Natural killer cell (primary cell): ENCODE measurements at regions not wholly inside any gene's neighbourhood (a gene's known extent, or its start where the extent isn't known, plus 50 kb on each side); places are given as distances from the start of the nearest gene placed in this dataset.
A peak's percentile ranks its signal among the peaks of the same experiment; 100 is the strongest.

ENCODE experiments used
- ATAC-seq, 3 donors: fragments of 150-1000 bp in 2 of 3; fragments of 200-7000 bp in 1 of 3; cut with Tn5 transposase; 1 replicate in 1 of 3; 2 replicates in 2 of 3; pipeline ENCODE4 v1.10.0; 2021; ENCODE audit warnings: mild to moderate bottlenecking in 2 of 3, moderate library complexity in 2 of 3
- DNase-seq, 2 donors: peaks; one replicate each; pipeline versions ENCODE4 v3.0.0 to v3.0.0-alpha.2; 2013 to 2021; ENCODE audit warnings: mixed read lengths in 1 of 2
- H3K27ac ChIP-seq: one replicate; pipeline ENCODE4 v1.5.1; 2013; ENCODE audit warnings: mild to moderate bottlenecking, low read length
- H3K27me3 ChIP-seq: one replicate; pipeline ENCODE4 v1.6.1; 2013; ENCODE audit warnings: low read length; ENCODE audit not compliant: control insufficient read depth, insufficient read depth
- H3K36me3 ChIP-seq: one replicate; pipeline ENCODE4 v1.6.1; 2013; ENCODE audit warnings: low read length; ENCODE audit not compliant: control insufficient read depth, insufficient read depth
- H3K4me1 ChIP-seq: one replicate; pipeline ENCODE4 v1.6.1; 2013; ENCODE audit warnings: low read length; ENCODE audit not compliant: control insufficient read depth, insufficient read depth
- H3K4me3 ChIP-seq: one replicate; pipeline ENCODE4 v1.5.1; 2013; ENCODE audit warnings: low read length
- H3K9me3 ChIP-seq: one replicate; pipeline ENCODE4 v1.6.1; 2013; ENCODE audit warnings: low read length; ENCODE audit not compliant: control insufficient read depth, insufficient read depth
- H3K27ac Mint-ChIP-seq, 2 donors: one replicate each; pipeline ENCODE4 v1.8.0; 2022; ENCODE audit warnings: mild to moderate bottlenecking in 2 of 2, mixed read lengths in 2 of 2, moderate library complexity in 1 of 2
- H3K27me3 Mint-ChIP-seq, 2 donors: one replicate each; pipeline ENCODE4 v1.8.0; 2022; ENCODE audit warnings: low read depth in 2 of 2, mixed read lengths in 2 of 2
- H3K36me3 Mint-ChIP-seq: one replicate; pipeline ENCODE4 v1.8.0; 2022; ENCODE audit warnings: mixed read lengths
- H3K4me1 Mint-ChIP-seq, 2 donors: one replicate each; pipeline ENCODE4 v1.8.0; 2022; ENCODE audit warnings: mixed read lengths in 2 of 2
- H3K4me3 Mint-ChIP-seq: one replicate; pipeline ENCODE4 v1.8.0; 2022; ENCODE audit warnings: mild to moderate bottlenecking, moderate library complexity, mixed read lengths
- H3K9me3 Mint-ChIP-seq, 2 donors: one replicate each; pipeline ENCODE4 v1.8.0; 2022; ENCODE audit warnings: mixed read lengths in 2 of 2
- WGBS: methylation state at CpG from one replicate; pipeline ENCODE4 v1.1.7; 2013; ENCODE audit warnings: missing lambda C conversion rate; ENCODE audit not compliant: insufficient coverage; 5-methylcytosine and 5-hydroxymethylcytosine counted together
- intact Hi-C: fragments of 100-400 bp; cut with micrococcal nuclease; formaldehyde crosslinking; loops from one replicate; pipeline ENCODE4 v1.14.2; 2022
- TF ChIP-seq, protein P1 (sequence below): fragments of 200-600 bp; IDR thresholded peaks from one replicate; pipeline ENCODE4 v1.8.0; 2022; ENCODE audit warnings: antibody characterized with exemption

DNA sequence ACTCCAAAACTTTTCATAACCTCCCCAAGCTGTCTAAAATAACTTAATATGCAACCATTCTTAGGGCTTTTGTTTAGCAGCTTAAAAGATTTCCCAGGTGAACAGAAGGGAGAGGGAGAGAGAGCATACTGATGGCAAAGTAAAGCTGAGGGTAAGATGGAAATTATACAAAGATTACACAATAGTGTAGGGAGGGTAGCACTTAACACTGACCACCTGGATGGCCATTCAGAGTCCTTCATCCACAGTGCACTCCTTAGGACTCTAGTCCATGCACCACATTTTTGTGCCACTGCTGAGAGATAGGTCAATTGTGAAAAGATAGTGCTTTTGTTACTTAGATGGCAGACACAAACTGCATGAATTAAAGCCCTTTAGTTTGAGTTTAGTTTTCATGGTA is 574.6 kb downstream of the LMO4 start:
- Mint-ChIP-seq H3K4me1 (peaks cover 13 to 15% of the 10 kb centered on the region in 2 donors), H3K27me3 (peaks cover 0 to 2% of the 10 kb centered on the region in 2 donors), H3K4me3 (no peak overlapping the region), H3K9me3 (no peaks in the 10 kb centered on the region), H3K36me3 (no peaks in the 10 kb centered on the region), H3K27ac (peak overlapping the region in 1 of 2 donors; percentile 41)
- no peaks in the 10 kb centered on the region for H3K36me3 ChIP-seq
- H3K27me3 ChIP-seq: no peaks in the 10 kb centered on the region
- DNase-seq (no peak), ATAC-seq (no peak)
- no peaks in the 10 kb centered on the region for H3K9me3 ChIP-seq
- no peak overlapping the region for H3K4me3 ChIP-seq
- peak overlapping the region; percentile 8 for H3K27ac ChIP-seq
- intact Hi-C loops: no loop called here
- H3K4me1 ChIP-seq: no peaks in the 10 kb centered on the region
- TF ChIP-seq, protein P1, sequence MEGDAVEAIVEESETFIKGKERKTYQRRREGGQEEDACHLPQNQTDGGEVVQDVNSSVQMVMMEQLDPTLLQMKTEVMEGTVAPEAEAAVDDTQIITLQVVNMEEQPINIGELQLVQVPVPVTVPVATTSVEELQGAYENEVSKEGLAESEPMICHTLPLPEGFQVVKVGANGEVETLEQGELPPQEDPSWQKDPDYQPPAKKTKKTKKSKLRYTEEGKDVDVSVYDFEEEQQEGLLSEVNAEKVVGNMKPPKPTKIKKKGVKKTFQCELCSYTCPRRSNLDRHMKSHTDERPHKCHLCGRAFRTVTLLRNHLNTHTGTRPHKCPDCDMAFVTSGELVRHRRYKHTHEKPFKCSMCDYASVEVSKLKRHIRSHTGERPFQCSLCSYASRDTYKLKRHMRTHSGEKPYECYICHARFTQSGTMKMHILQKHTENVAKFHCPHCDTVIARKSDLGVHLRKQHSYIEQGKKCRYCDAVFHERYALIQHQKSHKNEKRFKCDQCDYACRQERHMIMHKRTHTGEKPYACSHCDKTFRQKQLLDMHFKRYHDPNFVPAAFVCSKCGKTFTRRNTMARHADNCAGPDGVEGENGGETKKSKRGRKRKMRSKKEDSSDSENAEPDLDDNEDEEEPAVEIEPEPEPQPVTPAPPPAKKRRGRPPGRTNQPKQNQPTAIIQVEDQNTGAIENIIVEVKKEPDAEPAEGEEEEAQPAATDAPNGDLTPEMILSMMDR: no peak

DNA sequence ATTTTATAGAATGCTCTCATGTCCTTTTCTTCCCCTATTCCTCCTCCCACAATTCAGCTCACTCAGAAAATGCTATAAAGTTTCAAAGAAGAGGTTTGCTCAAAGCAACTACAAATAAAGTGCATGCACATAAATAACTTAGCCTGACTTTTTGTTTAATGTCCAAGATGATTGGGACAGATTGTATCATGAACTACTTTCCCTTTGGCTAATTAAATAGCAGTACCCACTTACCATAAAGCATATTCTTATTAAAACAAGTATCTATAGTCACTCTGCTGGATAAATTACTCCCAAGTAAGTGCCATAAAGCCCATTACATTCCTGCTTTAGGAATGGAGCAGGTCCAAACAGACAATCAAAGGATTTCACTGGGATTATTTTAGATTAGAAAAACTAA is 576.0 kb downstream of the LMO4 start:
- Histone ChIP-seq H3K27ac (no peak overlapping the region), H3K27me3 (no peaks in the 10 kb centered on the region), H3K36me3 (no peaks in the 10 kb centered on the region), H3K4me3 (no peak overlapping the region), H3K9me3 (no peaks in the 10 kb centered on the region), H3K4me1 (no peaks in the 10 kb centered on the region)
- peaks cover 13 to 15% of the 10 kb centered on the region in 2 donors for H3K4me1 Mint-ChIP-seq
- TF ChIP-seq, protein P1: no peak
- peaks cover 0 to 2% of the 10 kb centered on the region in 2 donors for H3K27me3 Mint-ChIP-seq
- no peak for ATAC-seq
- intact Hi-C loops: no loop called here
- no peak for DNase-seq
- no peaks in the 10 kb centered on the region for H3K36me3 Mint-ChIP-seq
- no peak overlapping the region for H3K4me3 Mint-ChIP-seq
- no peak overlapping the region for H3K27ac Mint-ChIP-seq
- no peaks in the 10 kb centered on the region for H3K9me3 Mint-ChIP-seq

GRCh38 chr1:87905651-87906050 is 577.0 kb downstream of the LMO4 start:
- H3K27me3 Mint-ChIP-seq: no peaks in the 10 kb centered on the region
- no peaks in the 10 kb centered on the region for H3K36me3 Mint-ChIP-seq
- no peak overlapping the region for H3K4me3 Mint-ChIP-seq
- H3K4me1 Mint-ChIP-seq: peaks cover 13 to 15% of the 10 kb centered on the region in 2 donors
- no peak overlapping the region for H3K4me3 ChIP-seq
- intact Hi-C loops: no loop called here
- H3K4me1 ChIP-seq: no peaks in the 10 kb centered on the region
- no peak for DNase-seq
- H3K9me3 Mint-ChIP-seq: no peaks in the 10 kb centered on the region
- H3K27me3 ChIP-seq: no peaks in the 10 kb centered on the region
- no peak overlapping the region for H3K27ac ChIP-seq
- 79% methylated on average over 4 of the region's 4 CpGs for WGBS
- ATAC-seq: no peak
- H3K36me3 ChIP-seq: no peaks in the 10 kb centered on the region
- H3K27ac Mint-ChIP-seq: no peak overlapping the region
- TF ChIP-seq, protein P1: no peak
- no peaks in the 10 kb centered on the region for H3K9me3 ChIP-seq

DNA sequence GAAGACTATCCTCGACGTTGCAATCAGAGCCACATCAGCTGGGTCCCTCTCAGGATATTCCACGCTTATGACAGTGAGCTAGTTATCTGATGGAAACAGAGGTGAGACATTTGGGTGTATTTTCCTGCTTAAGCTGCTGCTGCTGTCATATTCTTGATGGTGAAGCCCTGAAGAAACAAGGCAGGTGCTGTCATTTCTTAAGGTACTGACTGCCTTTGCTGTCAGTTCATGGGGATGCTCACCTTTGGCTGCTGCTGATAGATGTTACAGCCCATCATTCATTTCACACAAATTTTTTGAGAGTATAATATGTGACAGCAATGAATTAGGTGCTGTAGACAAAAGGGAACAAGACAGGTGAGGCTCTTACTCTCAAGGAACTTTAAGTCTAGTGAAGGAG is 577.4 kb downstream of the LMO4 start:
- Histone ChIP-seq H3K36me3 (no peaks in the 10 kb centered on the region), H3K27ac (no peak overlapping the region), H3K4me1 (no peaks in the 10 kb centered on the region), H3K9me3 (no peaks in the 10 kb centered on the region), H3K27me3 (no peaks in the 10 kb centered on the region), H3K4me3 (no peak overlapping the region)
- intact Hi-C loops: no loop called here
- Mint-ChIP-seq H3K36me3 (no peaks in the 10 kb centered on the region), H3K4me3 (no peak overlapping the region), H3K4me1 (peaks cover 13 to 15% of the 10 kb centered on the region in 2 donors), H3K9me3 (no peaks in the 10 kb centered on the region), H3K27ac (no peak overlapping the region), H3K27me3 (no peaks in the 10 kb centered on the region)
- no peak for ATAC-seq
- TF ChIP-seq, protein P1: no peak
- DNase-seq: no peak
- WGBS: 78% methylated on average over 3 of the region's 3 CpGs
